Heart right ventricle (tissue), 16 donors: ENCODE measurements at regions not wholly inside any gene's neighbourhood (a gene's known extent, or its start where the extent isn't known, plus 50 kb on each side); places are given as distances from the start of the nearest gene placed in this dataset.

ENCODE experiments used
- ATAC-seq, 8 donors: fragments of 200-7000 bp; cut with Tn5 transposase; one replicate each; pipeline ENCODE4 v1.9.1; 2020; ENCODE audit warnings: mild to moderate bottlenecking in 8 of 8, moderate library complexity in 8 of 8, moderate number of reproducible peaks in 1 of 8
- DNase-seq, 2 donors: peaks; one replicate each; pipeline ENCODE4 v3.0.0-alpha.2; 2020
- H3K27ac ChIP-seq, 10 donors: fragments of 200-600 bp; sonication (generic) in 2 of 10; one replicate each; pipeline versions ENCODE4 v1.5.0 to v1.8.0; 2020 to 2022; ENCODE audit warnings: mild to moderate bottlenecking in 3 of 10
- H3K27me3 ChIP-seq, 7 donors: fragments of 200-600 bp; one replicate each; pipeline ENCODE4 v1.8.0; 2021 to 2022; ENCODE audit warnings: mild to moderate bottlenecking in 2 of 7
- H3K36me3 ChIP-seq, 9 donors: fragments of 200-600 bp; sonication (generic) in 1 of 9; one replicate each; pipeline versions ENCODE4 v1.5.0 to v1.8.0; 2020 to 2022; ENCODE audit warnings: mild to moderate bottlenecking in 2 of 9
- H3K4me1 ChIP-seq, 9 donors: fragments of 200-600 bp; sonication (generic) in 1 of 9; one replicate each; pipeline versions ENCODE4 v1.5.0 to v1.8.0; 2020 to 2022; ENCODE audit warnings: mild to moderate bottlenecking in 4 of 9
- H3K4me3 ChIP-seq, 10 donors: fragments of 200-600 bp; sonication (generic) in 2 of 10; one replicate each; pipeline versions ENCODE4 v1.5.0 to v1.8.0; 2020 to 2022; ENCODE audit warnings: mild to moderate bottlenecking in 7 of 10, moderate library complexity in 2 of 10
- H3K9me3 ChIP-seq, 11 donors: fragments of 200-600 bp in 10 of 11; sonication (generic) in 2 of 11; one replicate each; pipeline versions ENCODE4 v1.5.0 to v1.8.0; 2013 to 2022; ENCODE audit warnings: mild to moderate bottlenecking in 2 of 11, control low read depth in 1 of 11, moderate library complexity in 1 of 11
- WGBS, 2 donors: extraction: QIAGEN DNeasy Blood & Tissue Kit; methylation state at CpG; one replicate each; pipeline ENCODE4 v1.1.7; 2013; ENCODE audit warnings: inconsistent platforms in 1 of 2; 5-methylcytosine and 5-hydroxymethylcytosine counted together
- intact Hi-C, 10 donors: fragments of 100-400 bp; cut with DNase I; formaldehyde crosslinking; loops; one replicate each; pipeline versions ENCODE4 v1.11.1 to v1.14.2; 2022
- TF ChIP-seq, protein P1 (sequence below), 9 donors: fragments of 200-600 bp; sonication (generic) in 2 of 9; IDR thresholded peaks; one replicate each; pipeline versions ENCODE4 v1.5.0 to v1.8.0; 2021 to 2022; ENCODE audit warnings: antibody characterized with exemption in 9 of 9, mild to moderate bottlenecking in 5 of 9, moderate library complexity in 1 of 9
- donor health status: Arrhythmogenic right ventricular cardiomyopathy.
- donor health status: ischemic (EF 13 %, LVEDD 7.1; RV severe dilation, severe dysfunction).
- donor health status: healthy with polysubstance abuse.
- donor health status: DM: no; HTN: yes; CAD: no.
- donor health status: DM: no; HTN: no; CAD: no.
- donor health status: ischemic (EF 25% LVEDD 6.9; RV normal size, moderate dysfunction).
- donor health status: ischemic (EF 25% LVEDD 5.7; RV mildly dilated, moderate dysfunction).
- donor health status: healthy.
- donor health status: DM: yes; HTN: yes; CAD: no.
- donor health status: Ischemic cardiomyopathy.
- donor health status: ischemic (EF 35%, LVEDD 5.7; RV mildly dilated, moderate dysfunction).
- donor health status: nonischemic (EF 11% LVEDD 7.7; RV severe dilation, severe dysfunction).
- donor health status: DM: yes; HTN: yes; CAD: no.
- donor health status: PGD.
- donor health status: ischemic (EF 29% LVEDD 5.4; RV normal size, mild dysfunction).
- donor health status: nonischemic (EF 23%, LVEDD 6.1; RV moderate dilation, normal function).

- WGBS, 2 donors: 84 to 90% methylated on average over 8 of the region's 8 CpGs
- Histone ChIP-seq H3K4me1 (no peaks in the 10 kb centered on the region), H3K4me3 (no peak overlapping the region), H3K36me3 (no peaks in the 10 kb centered on the region), H3K27ac (no peak overlapping the region), H3K9me3 (peaks cover 0 to 4% (median 0%) of the 10 kb centered on the region in 11 donors), H3K27me3 (no peaks in the 10 kb centered on the region)
- ATAC-seq (no peak), DNase-seq (no peak)
- intact Hi-C loops: no loop called here
- TF ChIP-seq, protein P1, sequence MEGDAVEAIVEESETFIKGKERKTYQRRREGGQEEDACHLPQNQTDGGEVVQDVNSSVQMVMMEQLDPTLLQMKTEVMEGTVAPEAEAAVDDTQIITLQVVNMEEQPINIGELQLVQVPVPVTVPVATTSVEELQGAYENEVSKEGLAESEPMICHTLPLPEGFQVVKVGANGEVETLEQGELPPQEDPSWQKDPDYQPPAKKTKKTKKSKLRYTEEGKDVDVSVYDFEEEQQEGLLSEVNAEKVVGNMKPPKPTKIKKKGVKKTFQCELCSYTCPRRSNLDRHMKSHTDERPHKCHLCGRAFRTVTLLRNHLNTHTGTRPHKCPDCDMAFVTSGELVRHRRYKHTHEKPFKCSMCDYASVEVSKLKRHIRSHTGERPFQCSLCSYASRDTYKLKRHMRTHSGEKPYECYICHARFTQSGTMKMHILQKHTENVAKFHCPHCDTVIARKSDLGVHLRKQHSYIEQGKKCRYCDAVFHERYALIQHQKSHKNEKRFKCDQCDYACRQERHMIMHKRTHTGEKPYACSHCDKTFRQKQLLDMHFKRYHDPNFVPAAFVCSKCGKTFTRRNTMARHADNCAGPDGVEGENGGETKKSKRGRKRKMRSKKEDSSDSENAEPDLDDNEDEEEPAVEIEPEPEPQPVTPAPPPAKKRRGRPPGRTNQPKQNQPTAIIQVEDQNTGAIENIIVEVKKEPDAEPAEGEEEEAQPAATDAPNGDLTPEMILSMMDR (IDR thresholded peaks at IDR 0.05): no peak
These were observed 355.7 kb upstream of the CDH8 start for GRCh38 chr16:62391940-62392339.

DNA sequence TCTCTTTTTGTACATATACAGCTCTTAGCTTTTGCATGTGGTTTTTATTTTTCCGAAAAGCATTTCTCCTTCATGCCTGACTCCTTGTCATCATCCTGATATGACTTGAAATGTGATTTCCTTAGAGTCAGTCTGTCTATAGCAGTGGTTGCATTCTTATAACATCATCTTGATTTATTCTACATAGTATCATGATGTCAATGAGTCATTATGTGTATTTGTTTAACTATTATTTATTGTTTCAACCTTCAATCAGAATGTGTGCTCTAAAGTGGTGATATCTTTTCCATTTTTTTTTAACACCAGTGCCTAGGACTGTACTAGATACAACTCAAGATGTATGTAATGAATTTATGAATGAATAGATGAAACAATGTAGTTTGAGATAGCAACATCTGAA, 354.9 kb upstream of the CDH8 start:
- H3K27me3 ChIP-seq: no peaks in the 10 kb centered on the region
- no peak for ATAC-seq
- H3K4me3 ChIP-seq: no peak overlapping the region
- no peaks in the 10 kb centered on the region for H3K4me1 ChIP-seq
- peaks cover 0 to 4% (median 0%) of the 10 kb centered on the region in 11 donors for H3K9me3 ChIP-seq
- no peak overlapping the region for H3K27ac ChIP-seq
- H3K36me3 ChIP-seq: no peaks in the 10 kb centered on the region
- 61 to 64% methylated on average over 1 of the region's 1 CpG for WGBS, 2 donors
- intact Hi-C loops: no loop called here
- no peak for DNase-seq
- TF ChIP-seq, protein P1 (IDR thresholded peaks at IDR 0.05): no peak

DNA sequence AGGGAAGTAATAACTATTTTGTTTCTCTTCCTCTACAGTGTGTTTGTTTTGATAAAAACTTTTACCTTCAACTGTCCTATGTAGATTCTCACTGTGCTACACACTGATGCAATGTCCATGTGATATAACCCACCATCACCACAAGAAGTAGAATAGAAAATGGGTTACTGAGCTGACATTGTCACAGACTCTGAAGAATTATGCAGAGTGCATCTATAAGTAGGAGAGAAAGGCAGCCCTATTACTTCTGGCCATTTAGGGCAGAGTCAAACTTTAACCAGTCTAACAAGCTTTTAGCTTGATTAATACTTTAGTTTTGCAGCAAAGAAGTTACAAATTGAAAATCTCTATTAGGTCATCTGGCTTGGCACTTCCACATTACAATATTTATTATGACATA, 354.0 kb upstream of the CDH8 start:
- no peak for DNase-seq
- TF ChIP-seq, protein P1 (IDR thresholded peaks at IDR 0.05): no peak

GRCh38 chr16:62386411-62386810, 350.2 kb upstream of the CDH8 start:
- DNase-seq: no peak
- Histone ChIP-seq H3K9me3 (peaks cover 0 to 4% (median 0%) of the 10 kb centered on the region in 11 donors), H3K4me3 (no peak overlapping the region), H3K27me3 (no peaks in the 10 kb centered on the region), H3K27ac (no peak overlapping the region), H3K36me3 (no peaks in the 10 kb centered on the region), H3K4me1 (no peaks in the 10 kb centered on the region)
- ATAC-seq: no peak
- intact Hi-C loops: no loop called here
- TF ChIP-seq, protein P1 (IDR thresholded peaks at IDR 0.05): no peak
- WGBS, 2 donors: 46 to 58% methylated on average over 5 of the region's 5 CpGs

More for the DNA sequence above, 354.0 kb upstream of the CDH8 start:
- Histone ChIP-seq H3K27ac (no peak overlapping the region), H3K36me3 (no peaks in the 10 kb centered on the region), H3K27me3 (no peaks in the 10 kb centered on the region), H3K9me3 (peaks cover 0 to 4% (median 0%) of the 10 kb centered on the region in 11 donors), H3K4me3 (no peak overlapping the region), H3K4me1 (no peaks in the 10 kb centered on the region)
- ATAC-seq: no peak
- intact Hi-C loops: no loop called here
